ENCODE measurements at regions not wholly inside any gene's neighbourhood (a gene's known extent, or its start where the extent isn't known, plus 50 kb on each side); places are given as distances from the start of the nearest gene placed in this dataset.

- TF ChIP-seq SP1 (IDR thresholded peaks at IDR 0.05) (no peak), SUZ12 (IDR thresholded peaks at IDR 0.05) (no peak), FOXM1 (IDR thresholded peaks at IDR 0.05; ENCODE audit: borderline replicate concordance) (no peak), HDGF (IDR thresholded peaks at IDR 0.05; ENCODE audit: borderline replicate concordance) (no peak), FOXA1 (IDR thresholded peaks at IDR 0.05) (no peak), PKNOX1 (IDR thresholded peaks at IDR 0.05) (no peak), NFRKB (IDR thresholded peaks at IDR 0.05) (no peak)
These were observed 142.9 kb upstream of the SFRP2 start for GRCh38 chr4:153931804-153932203.
